ENCODE measurements at regions not wholly inside any gene's neighbourhood (a gene's known extent, or its start where the extent isn't known, plus 50 kb on each side); places are given as distances from the start of the nearest gene placed in this dataset.

- TF ChIP-seq CTCF (IDR thresholded peaks at IDR 0.05; ENCODE audit: low read depth, low read length, poor library complexity, severe bottlenecking) (no peak), EZH2phosphoT487 (IDR thresholded peaks at IDR 0.05; ENCODE audit: borderline replicate concordance, low read length) (no peak)
These were observed 338.8 kb downstream of the SEC14L1 start for GRCh38 chr17:77479372-77480198.
